ELR (cell line): ENCODE measurements at regions not wholly inside any gene's neighbourhood (a gene's known extent, or its start where the extent isn't known, plus 50 kb on each side); places are given as distances from the start of the nearest gene placed in this dataset.
"Not testable (repeated sequence)": the region's sequence is repeated elsewhere in the genome, so short reads cannot be mapped to it uniquely, and the experiment has no call there.

Experiments
- DNase-seq: peaks from one replicate; pipeline ENCODE4 v3.0.0-alpha.2; 2015; ENCODE audit warnings: low read depth

- no peak for DNase-seq
These were observed 89.6 kb upstream of the TBC1D5 start for GRCh38 chr3:17832016-17832415.

GRCh38 chr3:17831366-17831765 is 88.9 kb upstream of the TBC1D5 start:
- peak; percentile 56 for DNase-seq

DNA sequence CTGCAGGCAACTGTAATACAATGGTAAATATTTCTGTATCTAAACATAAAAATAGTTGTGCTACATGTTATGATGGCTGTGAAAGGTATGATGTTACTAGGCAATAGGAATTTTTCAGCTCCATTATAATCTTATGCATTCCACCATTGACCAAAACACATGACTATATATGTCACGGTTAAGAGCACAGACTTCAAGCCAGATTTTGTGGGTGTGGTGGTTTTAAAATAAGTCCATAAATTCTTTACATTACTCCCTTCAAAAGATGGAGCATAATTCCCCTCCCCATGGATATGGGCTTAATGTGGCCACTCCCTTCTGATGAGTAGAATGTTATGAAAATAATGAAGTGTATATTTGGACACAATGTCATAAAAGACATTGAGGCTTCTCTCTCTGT is 88.4 kb upstream of the TBC1D5 start:
- DNase-seq = no peak

DNA sequence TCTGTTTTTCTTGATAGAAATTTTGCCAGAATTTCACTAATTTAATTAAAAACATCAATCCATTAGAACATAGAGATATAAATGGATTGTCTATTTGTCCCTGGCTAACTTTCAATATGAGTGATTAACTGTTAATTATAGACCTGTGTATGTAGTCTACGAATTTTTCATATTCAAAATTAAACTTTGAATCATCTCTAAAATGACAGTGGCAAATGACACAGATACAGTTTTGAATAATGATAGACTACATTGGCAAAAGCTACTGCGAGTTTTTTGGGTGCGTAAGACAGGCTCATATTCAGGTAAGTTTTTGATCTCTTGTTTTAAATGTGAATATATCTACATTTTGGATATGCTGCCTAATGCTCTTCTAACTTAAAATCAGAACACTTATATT is 86.0 kb upstream of the TBC1D5 start:
- DNase-seq = no peak

GRCh38 chr3:17825298-17825697 is 82.9 kb upstream of the TBC1D5 start:
- DNase-seq = no peak

DNA sequence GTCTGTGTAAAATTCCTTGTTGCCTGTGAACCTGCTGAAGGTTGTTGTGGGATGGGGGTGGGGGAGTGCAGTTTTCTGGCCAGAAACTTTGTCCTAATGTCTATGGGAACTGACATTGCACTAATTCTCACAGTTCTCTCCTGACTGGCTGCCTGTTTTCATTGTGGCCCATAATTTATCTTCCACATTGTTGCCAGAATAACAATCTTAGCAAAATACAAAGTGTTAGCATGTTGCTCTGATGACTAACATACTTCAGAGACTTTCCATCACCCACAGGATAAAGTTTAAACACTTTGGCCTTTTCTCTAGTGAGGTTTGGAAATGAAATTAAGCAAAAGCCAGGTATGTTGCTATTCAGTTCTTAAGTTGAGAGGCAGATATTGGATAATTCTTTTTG is 81.4 kb upstream of the TBC1D5 start:
- no peak for DNase-seq

GRCh38 chr3:17823036-17823435 is 80.6 kb upstream of the TBC1D5 start:
- DNase-seq = no peak

GRCh38 chr3:17820704-17821103 is 78.3 kb upstream of the TBC1D5 start:
- DNase-seq = no peak

DNA sequence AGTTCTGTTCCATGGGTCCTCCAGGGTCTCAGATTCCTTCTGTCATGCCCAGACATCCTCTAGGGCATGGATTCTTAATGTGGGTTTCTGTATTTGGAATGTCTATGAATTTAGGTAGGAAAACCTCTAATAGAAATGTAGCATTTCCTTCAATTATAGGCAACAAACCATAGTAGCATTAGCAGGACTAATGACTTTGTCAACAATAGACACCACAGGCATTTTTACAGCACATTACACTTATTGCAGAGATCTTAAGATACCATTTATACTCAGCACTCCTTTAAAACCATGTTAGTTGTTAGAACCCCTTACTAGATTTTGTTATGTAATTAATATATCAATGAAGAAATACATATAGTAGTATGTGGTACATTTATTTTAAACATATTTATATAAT is 77.8 kb upstream of the TBC1D5 start:
- DNase-seq = no peak

GRCh38 chr3:17817973-17818372 is 75.5 kb upstream of the TBC1D5 start:
- DNase-seq = not testable (repeated sequence)

DNA sequence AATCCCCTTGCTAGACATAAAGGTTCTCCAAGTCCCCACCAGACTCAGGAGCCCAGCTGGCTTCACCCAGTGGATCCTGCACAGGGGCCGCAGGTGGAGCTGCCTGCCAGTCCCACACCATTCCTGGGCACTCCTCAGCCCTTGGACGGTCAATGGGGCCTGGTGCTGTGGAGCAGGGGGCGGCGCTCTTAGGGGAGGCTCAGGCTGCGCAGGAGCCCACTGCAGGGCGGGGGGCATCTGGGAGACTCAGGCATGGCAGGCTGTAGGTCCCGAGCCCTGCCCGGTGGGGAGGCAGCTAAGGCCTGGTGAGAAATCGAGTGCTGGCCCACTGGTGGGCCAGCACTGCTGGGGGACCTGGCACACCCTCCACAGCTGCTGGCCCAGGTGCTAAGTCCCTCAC is 75.1 kb upstream of the TBC1D5 start:
- DNase-seq = no peak

DNA sequence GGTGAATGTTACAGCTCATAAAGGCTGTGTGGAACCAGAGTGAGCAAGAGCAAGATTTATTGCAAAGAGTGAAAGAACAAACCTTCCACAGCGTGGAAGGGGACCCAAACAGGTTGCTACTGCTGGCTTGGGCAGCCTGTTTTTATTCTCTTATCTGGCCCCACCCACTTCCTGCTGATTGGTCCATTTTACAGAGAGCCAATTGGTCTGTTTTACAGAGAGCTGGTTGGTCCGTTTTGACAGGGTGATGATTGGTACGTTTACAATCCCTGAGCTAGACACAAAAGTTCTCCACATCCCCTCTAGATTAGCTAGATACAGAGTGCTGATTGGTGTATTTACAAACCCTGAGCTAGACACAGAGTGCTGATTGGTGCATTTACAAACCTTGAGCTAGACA is 74.4 kb upstream of the TBC1D5 start:
- not testable (repeated sequence) for DNase-seq

DNA sequence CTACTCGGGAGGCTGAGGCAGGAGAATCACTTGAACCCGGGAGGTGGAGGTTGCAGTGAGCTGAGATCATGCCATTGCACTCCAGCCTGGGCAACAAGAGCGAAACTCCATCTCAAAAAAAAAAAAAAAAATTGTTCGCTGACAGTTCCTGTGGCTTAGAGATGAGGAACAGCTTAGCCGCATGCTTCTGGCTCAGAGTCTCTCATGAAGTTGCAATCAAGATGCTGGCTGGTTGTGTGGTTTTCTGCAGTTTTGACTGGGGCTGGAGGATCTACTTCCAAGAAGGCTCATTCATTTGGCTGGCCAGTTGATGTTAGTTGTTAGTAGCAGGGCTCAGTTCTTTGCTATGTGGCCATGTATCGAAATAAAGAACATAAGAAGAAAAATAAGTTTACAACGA is 69.9 kb upstream of the TBC1D5 start:
- DNase-seq = not testable (repeated sequence)

GRCh38 chr3:17811646-17812045 is 69.2 kb upstream of the TBC1D5 start:
- peak; percentile 38 for DNase-seq

GRCh38 chr3:17810759-17811158 is 68.3 kb upstream of the TBC1D5 start:
- peak; percentile 73 for DNase-seq

GRCh38 chr3:17808994-17809393 is 66.6 kb upstream of the TBC1D5 start:
- peak; percentile 16 for DNase-seq

DNA sequence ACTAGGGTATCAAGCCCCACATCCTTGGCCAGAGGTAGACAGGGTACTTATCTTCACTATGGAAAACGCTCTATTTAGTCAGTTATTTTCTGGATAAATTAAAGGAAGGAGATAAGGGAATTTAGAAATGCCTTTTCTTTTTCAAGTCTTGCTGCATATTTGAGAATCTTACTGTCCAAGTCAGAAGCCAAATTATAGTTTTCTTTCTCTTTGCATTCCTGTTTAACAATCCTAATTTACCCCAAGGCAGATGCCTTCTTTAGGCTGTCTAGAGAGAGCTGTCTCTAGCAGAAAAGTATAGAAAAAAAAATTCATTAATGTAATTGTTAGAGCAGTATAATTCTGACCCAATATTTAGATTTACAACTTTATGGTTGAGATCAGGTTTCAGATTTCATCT is 64.4 kb upstream of the TBC1D5 start:
- no peak for DNase-seq

GRCh38 chr3:17806201-17806600 is 63.8 kb upstream of the TBC1D5 start:
- DNase-seq = no peak

GRCh38 chr3:17805461-17805940 is 63.1 kb upstream of the TBC1D5 start:
- DNase-seq = no peak

GRCh38 chr3:17802950-17803349 is 60.5 kb upstream of the TBC1D5 start:
- DNase-seq = no peak

DNA sequence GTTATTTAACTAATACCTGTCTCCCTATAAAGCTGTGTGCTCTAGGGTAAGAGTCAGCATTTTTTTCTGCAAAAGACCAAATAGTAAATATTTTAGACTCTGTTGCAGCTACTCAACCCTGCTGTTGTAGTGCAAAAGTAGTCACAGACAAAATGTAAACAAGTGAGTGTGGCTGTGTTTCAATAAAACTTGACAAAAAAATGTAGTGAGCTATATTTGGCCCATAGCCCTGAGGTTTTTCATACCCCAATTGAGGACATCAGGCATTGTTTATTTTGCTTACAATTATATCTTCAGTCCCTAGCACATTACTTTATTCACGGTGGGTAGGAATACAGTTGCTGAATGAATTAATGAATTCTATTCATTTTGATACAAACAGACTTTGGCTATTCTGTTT is 58.7 kb upstream of the TBC1D5 start:
- DNase-seq = no peak

- DNase-seq = peak; percentile 66
These were observed 57.8 kb upstream of the TBC1D5 start for GRCh38 chr3:17800232-17800631.

GRCh38 chr3:17799312-17799711 is 56.9 kb upstream of the TBC1D5 start:
- no peak for DNase-seq

- DNase-seq = no peak
These were observed 55.6 kb upstream of the TBC1D5 start for GRCh38 chr3:17798000-17798399.

- DNase-seq = peak; percentile 36
These were observed 53.3 kb upstream of the TBC1D5 start for GRCh38 chr3:17795711-17796110.
